Ovary (tissue), 3 donors: ENCODE measurements at regions not wholly inside any gene's neighbourhood (a gene's known extent, or its start where the extent isn't known, plus 50 kb on each side); places are given as distances from the start of the nearest gene placed in this dataset.

ENCODE experiments used
- EP300 ChIP-seq: sonication (generic); formaldehyde crosslinking; IDR thresholded peaks from one replicate; pipeline ENCODE4 v1.6.1; 2017; ENCODE audit warnings: antibody characterized with exemption
- TF ChIP-seq, protein P1 (sequence below), 3 donors: fragments of 450-650 bp in 2 of 3; fragments of 200-600 bp in 1 of 3; IDR thresholded peaks; one replicate each; pipeline versions ENCODE4 v1.5.1 to v1.8.0; 2016 to 2022; ENCODE audit warnings: antibody characterized with exemption in 3 of 3, mild to moderate bottlenecking in 1 of 3
- donor health status: DM: no; HTN: no; CAD: no.

DNA sequence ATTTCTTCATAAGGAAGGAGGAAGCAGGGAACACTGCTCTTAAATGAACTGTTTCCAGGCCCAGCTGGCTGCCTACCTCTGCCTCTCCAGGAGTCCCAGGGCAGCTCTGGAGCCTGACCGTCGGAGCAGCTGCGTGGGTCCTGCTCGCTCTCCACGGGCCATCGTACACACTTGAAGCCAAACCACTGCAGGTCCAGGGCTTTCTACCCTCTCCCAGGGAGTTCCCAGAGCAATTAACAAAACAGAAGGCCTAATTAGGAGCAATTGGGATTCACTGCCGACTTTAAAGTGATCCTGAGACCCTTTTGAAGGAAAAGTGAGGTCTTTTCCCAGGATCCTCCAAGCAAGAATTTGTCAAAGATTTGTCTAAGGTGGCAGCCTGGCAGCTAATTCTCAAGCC lies 76.9 kb downstream of the OTX2 start:
- TF ChIP-seq EP300, result no peak
- TF ChIP-seq, protein P1, sequence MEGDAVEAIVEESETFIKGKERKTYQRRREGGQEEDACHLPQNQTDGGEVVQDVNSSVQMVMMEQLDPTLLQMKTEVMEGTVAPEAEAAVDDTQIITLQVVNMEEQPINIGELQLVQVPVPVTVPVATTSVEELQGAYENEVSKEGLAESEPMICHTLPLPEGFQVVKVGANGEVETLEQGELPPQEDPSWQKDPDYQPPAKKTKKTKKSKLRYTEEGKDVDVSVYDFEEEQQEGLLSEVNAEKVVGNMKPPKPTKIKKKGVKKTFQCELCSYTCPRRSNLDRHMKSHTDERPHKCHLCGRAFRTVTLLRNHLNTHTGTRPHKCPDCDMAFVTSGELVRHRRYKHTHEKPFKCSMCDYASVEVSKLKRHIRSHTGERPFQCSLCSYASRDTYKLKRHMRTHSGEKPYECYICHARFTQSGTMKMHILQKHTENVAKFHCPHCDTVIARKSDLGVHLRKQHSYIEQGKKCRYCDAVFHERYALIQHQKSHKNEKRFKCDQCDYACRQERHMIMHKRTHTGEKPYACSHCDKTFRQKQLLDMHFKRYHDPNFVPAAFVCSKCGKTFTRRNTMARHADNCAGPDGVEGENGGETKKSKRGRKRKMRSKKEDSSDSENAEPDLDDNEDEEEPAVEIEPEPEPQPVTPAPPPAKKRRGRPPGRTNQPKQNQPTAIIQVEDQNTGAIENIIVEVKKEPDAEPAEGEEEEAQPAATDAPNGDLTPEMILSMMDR (IDR thresholded peaks at IDR 0.05), result no peak
